Keratinocyte (primary cell): ENCODE measurements at regions not wholly inside any gene's neighbourhood (a gene's known extent, or its start where the extent isn't known, plus 50 kb on each side); places are given as distances from the start of the nearest gene placed in this dataset.

Source experiments
- DNase-seq: peaks from one replicate; pipeline ENCODE4 v3.0.0-alpha.2; 2011; ENCODE audit warnings: low read depth, missing footprints, low spot score
- FAIRE-seq: peaks from 2 replicates; lab custom pipeline; 2011; peaks lifted over from hg19 to GRCh38; lab: Jason Lieb, UNC
- H2AFZ ChIP-seq: 2 replicates; pipeline ENCODE4 v1.6.0; 2012; ENCODE audit warnings: low read length, control low read depth, inconsistent platforms; ENCODE audit not compliant: control insufficient read depth
- H3K27ac ChIP-seq: 2 replicates; pipeline ENCODE4 v1.5.1; 2011; ENCODE audit warnings: low read length; ENCODE audit not compliant: control insufficient read depth, insufficient read depth
- H3K27me3 ChIP-seq: 3 replicates; pipeline ENCODE4 v1.6.0; 2011; ENCODE audit warnings: low read length; ENCODE audit not compliant: control insufficient read depth, insufficient read depth; ENCODE audit errors: extremely low read depth
- H3K36me3 ChIP-seq, 2 experiments: 2 replicates in 1 of 2; 3 replicates in 1 of 2; pipeline ENCODE4 v1.5.1; 2011; ENCODE audit warnings: low read length in 2 of 2, mild to moderate bottlenecking in 1 of 2; ENCODE audit not compliant: control insufficient read depth in 2 of 2, insufficient read depth in 2 of 2; ENCODE audit errors: extremely low read depth in 1 of 2
- H3K4me1 ChIP-seq: 3 replicates; pipeline ENCODE4 v1.5.1; 2011; ENCODE audit warnings: low read length; ENCODE audit not compliant: control insufficient read depth, insufficient read depth; ENCODE audit errors: extremely low read depth
- H3K4me2 ChIP-seq: 3 replicates; pipeline ENCODE4 v1.6.0; 2011; ENCODE audit warnings: low read depth, low read length; ENCODE audit not compliant: control insufficient read depth, insufficient read depth; ENCODE audit errors: extremely low read depth
- H3K4me3 ChIP-seq, 3 experiments: fragments of 200-600 bp in 1 of 3; sonication (generic) in 1 of 3; 2 replicates in 2 of 3; 3 replicates in 1 of 3; pipeline ENCODE4 v1.5.1; 2011 to 2016; ENCODE audit warnings: low read length in 3 of 3, mild to moderate bottlenecking in 3 of 3, control low read depth in 2 of 3, inconsistent platforms in 1 of 3, low read depth in 1 of 3, mixed read lengths in 1 of 3, mixed run types in 1 of 3, moderate library complexity in 1 of 3; ENCODE audit not compliant: control insufficient read depth in 2 of 3, insufficient read depth in 2 of 3; ENCODE audit errors: extremely low read depth in 1 of 3
- H3K79me2 ChIP-seq: 2 replicates; pipeline ENCODE4 v1.6.0; 2012; ENCODE audit warnings: low read length; ENCODE audit not compliant: control insufficient read depth, insufficient read depth
- H3K9ac ChIP-seq: 3 replicates; pipeline ENCODE4 v1.6.0; 2011; ENCODE audit warnings: low read length; ENCODE audit not compliant: control insufficient read depth, insufficient read depth; ENCODE audit errors: extremely low read depth
- H3K9me1 ChIP-seq: 3 replicates; pipeline ENCODE4 v1.6.0; 2011; ENCODE audit warnings: low read length; ENCODE audit not compliant: control insufficient read depth, insufficient read depth; ENCODE audit errors: extremely low read depth
- H3K9me3 ChIP-seq: 2 replicates; pipeline ENCODE4 v1.5.1; 2012; ENCODE audit warnings: low read depth, low read length; ENCODE audit not compliant: control insufficient read depth
- H4K20me1 ChIP-seq: 3 replicates; pipeline ENCODE4 v1.6.0; 2011; ENCODE audit warnings: low read length; ENCODE audit not compliant: control insufficient read depth, insufficient read depth; ENCODE audit errors: extremely low read depth
- EZH2 ChIP-seq: IDR thresholded peaks from one replicate; pipeline ENCODE4 v1.6.1; 2012; ENCODE audit warnings: inconsistent platforms, mild to moderate bottlenecking, low read length, moderate library complexity
- dilution Hi-C: fragments of 300-500 bp; cut with MboI; formaldehyde crosslinking; loops from one replicate; pipeline ENCODE4 v1.7.0; 2020; ENCODE audit warnings: low sequenced_read_pairs; ENCODE audit not compliant: extremely low pct_ligation_motif_present
- TF ChIP-seq, protein P1 (sequence below), 3 experiments: IDR thresholded peaks in 1 of 3; conservative IDR thresholded peaks in 1 of 3; optimal IDR thresholded peaks in 1 of 3; 2 replicates in 2 of 3; 3 replicates in 1 of 3; pipeline versions ENCODE3 to v1.5.1; 2011; ENCODE audit warnings: low read length in 3 of 3, mild to moderate bottlenecking in 3 of 3, moderate library complexity in 2 of 3, control low read depth in 1 of 3, inconsistent platforms in 1 of 3; ENCODE audit not compliant: insufficient read depth in 2 of 3; ENCODE audit errors: extremely low read depth in 1 of 3

DNA sequence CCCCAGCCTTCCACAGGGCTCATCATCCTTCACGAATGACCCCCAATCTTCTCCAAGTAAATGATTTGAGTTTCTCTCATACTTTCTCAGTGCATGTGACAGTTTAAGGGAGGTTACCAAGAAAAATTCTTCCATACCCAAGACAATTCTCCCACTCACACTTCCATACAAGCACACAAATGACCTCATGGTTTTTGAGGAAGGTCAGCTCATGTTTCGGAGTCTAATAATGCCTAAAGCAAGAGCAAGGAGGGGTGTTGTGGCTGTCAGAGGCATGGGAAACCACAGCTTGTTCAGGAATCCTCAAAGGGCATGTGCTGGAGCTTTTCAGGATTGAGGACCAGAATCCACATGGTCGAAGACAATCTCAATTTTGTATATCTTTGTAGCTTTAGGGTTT lies 279.0 kb downstream of the MAFB start:
- FAIRE-seq (no peak), DNase-seq (no peak)
- Histone ChIP-seq H3K79me2 (no peaks in the 10 kb centered on the region), H3K36me3 (no peaks in the 10 kb centered on the region), H3K4me1 (peaks cover 4% of the 10 kb centered on the region), H2AFZ (no peak overlapping the region), H4K20me1 (no peaks in the 10 kb centered on the region), H3K9me3 (no peaks in the 10 kb centered on the region), H3K27ac (no peak overlapping the region), H3K9ac (no peak overlapping the region), H3K9me1 (no peaks in the 10 kb centered on the region), H3K4me3 (no peak overlapping the region), H3K27me3 (no peaks in the 10 kb centered on the region), H3K4me2 (no peak overlapping the region)
- dilution Hi-C loops, result no loop called here
- TF ChIP-seq, protein P1, sequence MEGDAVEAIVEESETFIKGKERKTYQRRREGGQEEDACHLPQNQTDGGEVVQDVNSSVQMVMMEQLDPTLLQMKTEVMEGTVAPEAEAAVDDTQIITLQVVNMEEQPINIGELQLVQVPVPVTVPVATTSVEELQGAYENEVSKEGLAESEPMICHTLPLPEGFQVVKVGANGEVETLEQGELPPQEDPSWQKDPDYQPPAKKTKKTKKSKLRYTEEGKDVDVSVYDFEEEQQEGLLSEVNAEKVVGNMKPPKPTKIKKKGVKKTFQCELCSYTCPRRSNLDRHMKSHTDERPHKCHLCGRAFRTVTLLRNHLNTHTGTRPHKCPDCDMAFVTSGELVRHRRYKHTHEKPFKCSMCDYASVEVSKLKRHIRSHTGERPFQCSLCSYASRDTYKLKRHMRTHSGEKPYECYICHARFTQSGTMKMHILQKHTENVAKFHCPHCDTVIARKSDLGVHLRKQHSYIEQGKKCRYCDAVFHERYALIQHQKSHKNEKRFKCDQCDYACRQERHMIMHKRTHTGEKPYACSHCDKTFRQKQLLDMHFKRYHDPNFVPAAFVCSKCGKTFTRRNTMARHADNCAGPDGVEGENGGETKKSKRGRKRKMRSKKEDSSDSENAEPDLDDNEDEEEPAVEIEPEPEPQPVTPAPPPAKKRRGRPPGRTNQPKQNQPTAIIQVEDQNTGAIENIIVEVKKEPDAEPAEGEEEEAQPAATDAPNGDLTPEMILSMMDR (optimal IDR thresholded peaks at IDR 0.05 in 1 of 3, IDR thresholded peaks at IDR 0.05 in 1 of 3, conservative IDR thresholded peaks at IDR 0.05 in 1 of 3; ENCODE audit: extremely low read depth in 1 of 3, insufficient read depth in 2 of 3, low read length in 3 of 3), result no peak
- no peak for TF ChIP-seq EZH2

DNA sequence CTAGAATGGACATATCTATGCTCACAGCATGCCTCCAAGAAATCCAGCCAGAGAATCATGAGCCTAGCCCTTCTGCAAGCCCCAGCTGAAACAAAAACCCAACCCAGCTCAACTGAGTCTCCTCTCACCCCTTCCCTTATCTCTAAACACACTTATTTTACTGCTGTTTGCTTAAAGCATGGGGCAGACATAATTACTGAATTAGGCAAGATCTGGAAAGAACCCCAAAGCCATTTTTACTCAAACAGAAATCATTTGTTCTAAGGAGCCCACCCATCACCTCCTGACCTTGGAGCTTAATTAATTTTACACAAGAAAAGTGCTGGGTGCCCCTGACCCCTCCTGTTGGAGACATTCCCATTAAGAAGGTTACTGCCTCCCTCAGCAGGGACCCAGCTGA lies 291.6 kb downstream of the MAFB start:
- no peak overlapping the region for H3K9ac ChIP-seq
- no peaks in the 10 kb centered on the region for H3K9me3 ChIP-seq
- no peak overlapping the region for H3K4me2 ChIP-seq
- H3K27ac ChIP-seq, result no peak overlapping the region
- no peaks in the 10 kb centered on the region for H3K9me1 ChIP-seq
- no peak overlapping the region for H2AFZ ChIP-seq
- H4K20me1 ChIP-seq, result no peaks in the 10 kb centered on the region
- TF ChIP-seq EZH2, result no peak
- TF ChIP-seq, protein P1 (optimal IDR thresholded peaks at IDR 0.05 in 1 of 3, IDR thresholded peaks at IDR 0.05 in 1 of 3, conservative IDR thresholded peaks at IDR 0.05 in 1 of 3; ENCODE audit: extremely low read depth in 1 of 3, insufficient read depth in 2 of 3, low read length in 3 of 3), result no peak
- H3K4me1 ChIP-seq, result no peaks in the 10 kb centered on the region
- H3K79me2 ChIP-seq, result no peaks in the 10 kb centered on the region
- dilution Hi-C loops, result no loop called here
- no peak for DNase-seq
- H3K27me3 ChIP-seq, result no peaks in the 10 kb centered on the region
- FAIRE-seq, result no peak
- H3K4me3 ChIP-seq, result no peak overlapping the region
- H3K36me3 ChIP-seq, result no peaks in the 10 kb centered on the region
